Neuronal stem cell (in vitro differentiated cells): ENCODE measurements at regions not wholly inside any gene's neighbourhood (a gene's known extent, or its start where the extent isn't known, plus 50 kb on each side); places are given as distances from the start of the nearest gene placed in this dataset.

ENCODE experiments used
- DNase-seq: peaks from one replicate; pipeline ENCODE4 v3.0.0-alpha.2; 2013; ENCODE audit warnings: low spot score
- H2AFZ ChIP-seq: one replicate; pipeline ENCODE4 v1.6.1; 2013; ENCODE audit warnings: mild to moderate bottlenecking, low read length, inconsistent platforms
- H2AK5ac ChIP-seq: 2 replicates; pipeline ENCODE4 v1.6.1; 2013; ENCODE audit warnings: low read depth, mild to moderate bottlenecking, inconsistent platforms, low read length, moderate library complexity, mixed read lengths
- H2BK120ac ChIP-seq: 2 replicates; pipeline ENCODE4 v1.6.1; 2013; ENCODE audit warnings: low read depth, mild to moderate bottlenecking, inconsistent platforms, low read length, moderate library complexity, mixed read lengths
- H2BK12ac ChIP-seq: one replicate; pipeline ENCODE4 v1.6.1; 2013; ENCODE audit warnings: low read length, inconsistent platforms
- H2BK15ac ChIP-seq: 2 replicates; pipeline ENCODE4 v1.6.1; 2013; ENCODE audit warnings: mild to moderate bottlenecking, low read length, inconsistent platforms, mixed read lengths
- H2BK5ac ChIP-seq: one replicate; pipeline ENCODE4 v1.6.1; 2013; ENCODE audit warnings: inconsistent platforms, mild to moderate bottlenecking, low read length, moderate library complexity
- H3K14ac ChIP-seq: one replicate; pipeline ENCODE4 v1.6.1; 2013; ENCODE audit warnings: low read length, inconsistent platforms
- H3K18ac ChIP-seq: 2 replicates; pipeline ENCODE4 v1.6.1; 2013; ENCODE audit warnings: low read length, inconsistent platforms
- H3K23ac ChIP-seq: 2 replicates; pipeline ENCODE4 v1.6.1; 2013; ENCODE audit warnings: low read depth, mild to moderate bottlenecking, mixed read lengths, low read length, inconsistent platforms; ENCODE audit not compliant: poor library complexity
- H3K27ac ChIP-seq: replicated peaks from 3 replicates; pipeline ENCODE4 v1.5.1; 2013; ENCODE audit warnings: low read length, inconsistent platforms
- H3K27me3 ChIP-seq, 3 experiments: 2 replicates each; pipeline ENCODE4 v1.6.1; 2013; ENCODE audit warnings: low read length in 3 of 3, mild to moderate bottlenecking in 2 of 3, inconsistent platforms in 1 of 3, low read depth in 1 of 3, mixed read lengths in 1 of 3, moderate library complexity in 1 of 3; ENCODE audit not compliant: control insufficient read depth in 3 of 3, insufficient read depth in 3 of 3
- H3K36me3 ChIP-seq, 2 donors: replicated peaks in 1 of 2; 2 replicates each; pipeline ENCODE4 v1.6.1; 2013; ENCODE audit warnings: low read length in 2 of 2; ENCODE audit not compliant: control insufficient read depth in 2 of 2, insufficient read depth in 2 of 2
- H3K4ac ChIP-seq: 2 replicates; pipeline ENCODE4 v1.6.1; 2013; ENCODE audit warnings: inconsistent platforms, mild to moderate bottlenecking, low read length, moderate library complexity
- H3K4me1 ChIP-seq, 2 donors: 1 replicate in 1 of 2; 2 replicates in 1 of 2; pipeline ENCODE4 v1.6.1; 2013; ENCODE audit warnings: low read length in 2 of 2, low read depth in 1 of 2; ENCODE audit not compliant: control insufficient read depth in 2 of 2, insufficient read depth in 1 of 2
- H3K4me2 ChIP-seq: one replicate; pipeline ENCODE4 v1.6.1; 2013; ENCODE audit warnings: mild to moderate bottlenecking, low read length, inconsistent platforms; ENCODE audit not compliant: insufficient read depth, poor library complexity, severe bottlenecking
- H3K4me3 ChIP-seq, 2 donors: 2 replicates each; pipeline ENCODE4 v1.5.1; 2013; ENCODE audit warnings: low read length in 2 of 2, mild to moderate bottlenecking in 2 of 2, inconsistent platforms in 1 of 2, moderate library complexity in 1 of 2
- H3K79me1 ChIP-seq: one replicate; pipeline ENCODE4 v1.6.1; 2013; ENCODE audit warnings: low read depth, mild to moderate bottlenecking, inconsistent platforms, low read length, moderate library complexity
- H3K9ac ChIP-seq: one replicate; pipeline ENCODE4 v1.6.1; 2013; ENCODE audit warnings: mild to moderate bottlenecking, low read depth, low read length, inconsistent platforms; ENCODE audit not compliant: poor library complexity
- H3K9me3 ChIP-seq, 2 donors: replicated peaks in 1 of 2; 2 replicates each; pipeline versions ENCODE3 to v1.6.1; 2013; ENCODE audit warnings: low read length in 2 of 2, mild to moderate bottlenecking in 2 of 2, inconsistent platforms in 1 of 2, low read depth in 1 of 2, mixed read lengths in 1 of 2, moderate library complexity in 1 of 2; ENCODE audit not compliant: control insufficient read depth in 2 of 2, insufficient read depth in 1 of 2
- H4K8ac ChIP-seq: one replicate; pipeline ENCODE4 v1.6.1; 2013; ENCODE audit warnings: low read depth, mild to moderate bottlenecking, inconsistent platforms, low read length, moderate library complexity
- H4K91ac ChIP-seq: one replicate; pipeline ENCODE4 v1.6.1; 2013; ENCODE audit warnings: low read length, low read depth, mild to moderate bottlenecking, inconsistent platforms; ENCODE audit not compliant: poor library complexity
- WGBS, 2 donors: extraction: QIAGEN DNeasy Blood & Tissue Kit; methylation state at CpG; one replicate each; pipeline ENCODE4 v1.1.7; 2013; ENCODE audit warnings: missing lambda C conversion rate in 2 of 2, mixed read lengths in 1 of 2; ENCODE audit not compliant: insufficient read length in 2 of 2, insufficient replicate concordance in 1 of 2; ENCODE audit errors: extremely low coverage in 2 of 2; 5-methylcytosine and 5-hydroxymethylcytosine counted together

- Histone ChIP-seq H3K9me3 (no peaks in the 10 kb centered on the region), H3K14ac (no peak overlapping the region), H3K18ac (no peak overlapping the region), H2BK12ac (no peak overlapping the region), H4K91ac (no peak overlapping the region), H2BK120ac (no peak overlapping the region), H3K36me3 (no peaks in the 10 kb centered on the region), H3K4ac (no peak overlapping the region), H3K4me2 (no peak overlapping the region), H3K9ac (no peak overlapping the region), H3K23ac (no peak overlapping the region), H3K4me3 (no peak overlapping the region), H2AK5ac (no peak overlapping the region), H2AFZ (peak overlapping the region; percentile 28), H3K27ac (no peak overlapping the region), H3K27me3 (no peaks in the 10 kb centered on the region), H2BK5ac (no peak overlapping the region), H3K79me1 (no peaks in the 10 kb centered on the region), H3K4me1 (peaks cover 2 to 6% of the 10 kb centered on the region in 2 donors), H2BK15ac (no peak overlapping the region), H4K8ac (no peak overlapping the region)
- WGBS, 2 donors = no CpG with 5 or more reads among the region's 2 CpGs
- DNase-seq = no peak
Measured at GRCh38 chr2:147224070-147224469, 620.8 kb upstream of the ACVR2A start.

- Histone ChIP-seq H3K9me3 (no peaks in the 10 kb centered on the region), H2BK12ac (no peak overlapping the region), H4K8ac (no peak overlapping the region), H2AFZ (no peak overlapping the region), H3K27ac (no peak overlapping the region), H3K4me2 (no peak overlapping the region), H3K4ac (no peak overlapping the region), H4K91ac (no peak overlapping the region), H3K18ac (no peak overlapping the region), H2BK15ac (no peak overlapping the region), H2BK120ac (no peak overlapping the region), H3K14ac (no peak overlapping the region), H3K23ac (no peak overlapping the region), H3K4me3 (no peak overlapping the region), H2BK5ac (no peak overlapping the region), H3K9ac (no peak overlapping the region), H3K36me3 (no peaks in the 10 kb centered on the region), H3K27me3 (no peaks in the 10 kb centered on the region), H3K79me1 (no peaks in the 10 kb centered on the region), H2AK5ac (no peak overlapping the region), H3K4me1 (peaks cover 2 to 6% of the 10 kb centered on the region in 2 donors)
- no CpG with 5 or more reads among the region's 2 CpGs for WGBS, 2 donors
- no peak for DNase-seq
Measured at GRCh38 chr2:147223553-147224060, 621.2 kb upstream of the ACVR2A start.

GRCh38 chr2:147223119-147223518 is 621.7 kb upstream of the ACVR2A start:
- H3K36me3 ChIP-seq = no peaks in the 10 kb centered on the region
- H2AFZ ChIP-seq = no peak overlapping the region
- H3K9ac ChIP-seq = no peak overlapping the region
- no peak overlapping the region for H3K4me2 ChIP-seq
- no peak overlapping the region for H3K27ac ChIP-seq
- H3K4ac ChIP-seq = no peak overlapping the region
- peaks cover 2 to 6% of the 10 kb centered on the region in 2 donors for H3K4me1 ChIP-seq
- no peak overlapping the region for H2BK12ac ChIP-seq
- no peak overlapping the region for H2BK15ac ChIP-seq
- H4K91ac ChIP-seq = no peak overlapping the region
- no peak overlapping the region for H3K18ac ChIP-seq
- no peak overlapping the region for H2AK5ac ChIP-seq
- H2BK120ac ChIP-seq = no peak overlapping the region
- no peak overlapping the region for H3K4me3 ChIP-seq
- no peaks in the 10 kb centered on the region for H3K27me3 ChIP-seq
- DNase-seq = no peak
- H3K23ac ChIP-seq = no peak overlapping the region
- no peak overlapping the region for H2BK5ac ChIP-seq
- H3K79me1 ChIP-seq = no peaks in the 10 kb centered on the region
- H4K8ac ChIP-seq = no peak overlapping the region
- no peaks in the 10 kb centered on the region for H3K9me3 ChIP-seq
- no peak overlapping the region for H3K14ac ChIP-seq

- no peak overlapping the region for H4K91ac ChIP-seq
- H3K36me3 ChIP-seq = no peaks in the 10 kb centered on the region
- no peaks in the 10 kb centered on the region for H3K79me1 ChIP-seq
- H3K18ac ChIP-seq = no peak overlapping the region
- no peak overlapping the region for H2BK120ac ChIP-seq
- peaks cover 2 to 6% of the 10 kb centered on the region in 2 donors for H3K4me1 ChIP-seq
- H2AK5ac ChIP-seq = no peak overlapping the region
- no peak for DNase-seq
- H3K4me2 ChIP-seq = no peak overlapping the region
- no peak overlapping the region for H2BK5ac ChIP-seq
- H3K9ac ChIP-seq = no peak overlapping the region
- H3K4me3 ChIP-seq = no peak overlapping the region
- H3K23ac ChIP-seq = no peak overlapping the region
- H3K27ac ChIP-seq = no peak overlapping the region
- no peak overlapping the region for H3K14ac ChIP-seq
- H4K8ac ChIP-seq = no peak overlapping the region
- no peak overlapping the region for H2BK15ac ChIP-seq
- no peak overlapping the region for H2BK12ac ChIP-seq
- H2AFZ ChIP-seq = peak overlapping the region; percentile 53
- no peaks in the 10 kb centered on the region for H3K27me3 ChIP-seq
- H3K4ac ChIP-seq = no peak overlapping the region
- H3K9me3 ChIP-seq = no peaks in the 10 kb centered on the region
Measured at GRCh38 chr2:147222506-147222905, 622.3 kb upstream of the ACVR2A start.
